H1 (cell line): ENCODE measurements at regions not wholly inside any gene's neighbourhood (a gene's known extent, or its start where the extent isn't known, plus 50 kb on each side); places are given as distances from the start of the nearest gene placed in this dataset.

Source experiments
- CTCF ChIA-PET: fragments of 300-600 bp; sonication (Branson Sonifier 250); formaldehyde crosslinking; loops from one replicate; lab custom pipeline; 2021; ENCODE audit not compliant: partially characterized antibody; lab: Charles Lee
- POLR2A ChIA-PET: fragments of 300-600 bp; sonication (Branson Sonifier 250); formaldehyde crosslinking; loops from one replicate; lab custom pipeline; 2021; ENCODE audit warnings: inconsistent platforms; ENCODE audit not compliant: partially characterized antibody; lab: Charles Lee
- DNase-seq, 2 experiments: peaks; one replicate each; pipeline versions ENCODE4 v3.0.0 to v3.0.0-alpha.2; 2010 to 2022; ENCODE audit warnings: low spot score in 2 of 2, low read depth in 1 of 2, mixed read lengths in 1 of 2
- FAIRE-seq: peaks from 2 replicates; lab custom pipeline; 2011; peaks lifted over from hg19 to GRCh38; lab: Jason Lieb, UNC
- H2AFZ ChIP-seq: 2 replicates; pipeline ENCODE4 v1.8.1; 2012; ENCODE audit warnings: low read length, inconsistent platforms
- H2AK5ac ChIP-seq: 2 replicates; pipeline ENCODE4 v1.6.1; 2013; ENCODE audit warnings: low read depth, low read length
- H2BK120ac ChIP-seq: replicated peaks from 2 replicates; pipeline ENCODE3; 2013; ENCODE audit warnings: low read depth, low read length, inconsistent platforms
- H2BK12ac ChIP-seq: 2 replicates; pipeline ENCODE4 v1.6.1; 2013; ENCODE audit warnings: low read depth, low read length
- H2BK15ac ChIP-seq: 2 replicates; pipeline ENCODE4 v1.6.1; 2013; ENCODE audit warnings: low read length
- H2BK20ac ChIP-seq: 2 replicates; pipeline ENCODE4 v1.6.1; 2013; ENCODE audit warnings: low read length
- H2BK5ac ChIP-seq: 2 replicates; pipeline ENCODE4 v1.6.1; 2013; ENCODE audit warnings: low read depth, low read length
- H3K14ac ChIP-seq: 2 replicates; pipeline ENCODE4 v1.6.1; 2013; ENCODE audit warnings: inconsistent platforms; ENCODE audit not compliant: insufficient read length
- H3K18ac ChIP-seq: 2 replicates; pipeline ENCODE4 v1.6.1; 2013; ENCODE audit warnings: low read length; ENCODE audit errors: extremely low read depth
- H3K23ac ChIP-seq: 2 replicates; pipeline ENCODE4 v1.6.1; 2013; ENCODE audit warnings: inconsistent platforms; ENCODE audit not compliant: insufficient read length
- H3K23me2 ChIP-seq: 2 replicates; pipeline ENCODE4 v1.6.1; 2013; ENCODE audit warnings: low read depth, low read length
- H3K27ac ChIP-seq: 2 replicates; pipeline ENCODE4 v1.6.1; 2011; ENCODE audit warnings: low read depth, low read length, inconsistent platforms
- H3K27me3 ChIP-seq, 4 experiments: replicated peaks in 1 of 4; 1 replicate in 1 of 4; 2 replicates in 3 of 4; pipeline versions ENCODE4 v1.6.1 to v1.8.1; 2011 to 2013; ENCODE audit warnings: low read length in 3 of 4, mild to moderate bottlenecking in 3 of 4, inconsistent platforms in 2 of 4, mixed read lengths in 2 of 4, moderate library complexity in 1 of 4; ENCODE audit not compliant: control insufficient read depth in 3 of 4, insufficient read depth in 3 of 4; ENCODE audit errors: extremely low read depth in 1 of 4
- H3K36me3 ChIP-seq, 4 experiments: 2 replicates each; pipeline versions ENCODE4 v1.6.1 to v1.8.1; 2011 to 2013; ENCODE audit warnings: mild to moderate bottlenecking in 4 of 4, low read length in 3 of 4, moderate library complexity in 2 of 4, control low read depth in 1 of 4, inconsistent platforms in 1 of 4; ENCODE audit not compliant: insufficient read depth in 4 of 4, control insufficient read depth in 2 of 4
- H3K4ac ChIP-seq: replicated peaks from 2 replicates; pipeline ENCODE3; 2013; ENCODE audit warnings: low read length, low read depth, mixed read lengths, inconsistent platforms; ENCODE audit not compliant: insufficient read length
- H3K4me1 ChIP-seq, 4 experiments: replicated peaks in 1 of 4; 1 replicate in 1 of 4; 2 replicates in 3 of 4; pipeline versions ENCODE4 v1.6.1 to v1.8.1; 2011 to 2013; ENCODE audit warnings: low read length in 3 of 4, inconsistent platforms in 2 of 4, mixed read lengths in 1 of 4; ENCODE audit not compliant: insufficient read depth in 4 of 4, control insufficient read depth in 3 of 4
- H3K4me2 ChIP-seq, 2 experiments: 2 replicates each; pipeline versions ENCODE4 v1.6.1 to v1.8.1; 2011 to 2013; ENCODE audit warnings: low read depth in 2 of 2, low read length in 2 of 2, control low read depth in 1 of 2, inconsistent platforms in 1 of 2, mild to moderate bottlenecking in 1 of 2; ENCODE audit not compliant: insufficient read depth in 1 of 2
- H3K4me3 ChIP-seq, 4 experiments: fragments of 200-600, 300-600 bp in 1 of 4; sonication (generic), shearing (Covaris generic), sonication (Bioruptor Twin) in 1 of 4; 2 replicates each; pipeline versions ENCODE4 v1.5.1 to v1.8.1; 2011 to 2016; ENCODE audit warnings: low read length in 4 of 4, low read depth in 3 of 4, control low read depth in 2 of 4, inconsistent platforms in 2 of 4, mild to moderate bottlenecking in 2 of 4, mixed read lengths in 1 of 4, moderate library complexity in 1 of 4; ENCODE audit not compliant: insufficient read depth in 2 of 4; ENCODE audit errors: extremely low read depth in 1 of 4
- H3K56ac ChIP-seq: replicated peaks from 2 replicates; pipeline ENCODE3; 2013; ENCODE audit warnings: low read depth, mild to moderate bottlenecking, mixed read lengths, low read length, inconsistent platforms; ENCODE audit not compliant: insufficient read length
- H3K79me1 ChIP-seq: 2 replicates; pipeline ENCODE4 v1.6.1; 2013; ENCODE audit warnings: low read depth, low read length, control low read depth
- H3K79me2 ChIP-seq, 2 experiments: 2 replicates each; pipeline versions ENCODE4 v1.6.1 to v1.8.1; 2012 to 2013; ENCODE audit warnings: low read length in 2 of 2, mild to moderate bottlenecking in 2 of 2, inconsistent platforms in 1 of 2; ENCODE audit not compliant: insufficient read depth in 2 of 2, control insufficient read depth in 1 of 2
- H3K9ac ChIP-seq, 4 experiments: replicated peaks in 1 of 4; 1 replicate in 1 of 4; 2 replicates in 3 of 4; pipeline versions ENCODE4 v1.6.1 to v1.8.1; 2011 to 2013; ENCODE audit warnings: low read depth in 3 of 4, low read length in 3 of 4, control low read depth in 2 of 4, mild to moderate bottlenecking in 2 of 4, moderate library complexity in 2 of 4, inconsistent platforms in 1 of 4; ENCODE audit errors: extremely low read depth in 1 of 4
- H3K9me3 ChIP-seq, 2 experiments: 2 replicates each; pipeline versions ENCODE4 v1.6.1 to v1.8.1; 2012 to 2013; ENCODE audit warnings: mild to moderate bottlenecking in 2 of 2, moderate library complexity in 2 of 2, control low read depth in 1 of 2, inconsistent platforms in 1 of 2, low read depth in 1 of 2, low read length in 1 of 2, mixed read lengths in 1 of 2; ENCODE audit not compliant: insufficient read depth in 2 of 2
- H4K20me1 ChIP-seq, 2 experiments: replicated peaks in 1 of 2; 2 replicates each; pipeline versions ENCODE3 to v1.8.1; 2011 to 2013; ENCODE audit warnings: inconsistent platforms in 2 of 2, low read length in 2 of 2, mild to moderate bottlenecking in 1 of 2; ENCODE audit not compliant: insufficient read depth in 2 of 2, control insufficient read depth in 1 of 2
- H4K5ac ChIP-seq: 2 replicates; pipeline ENCODE4 v1.6.1; 2013; ENCODE audit warnings: low read length, low read depth, mixed read lengths, inconsistent platforms; ENCODE audit not compliant: insufficient read length
- H4K8ac ChIP-seq: 2 replicates; pipeline ENCODE4 v1.8.0; 2013; ENCODE audit warnings: mild to moderate bottlenecking, moderate library complexity, low read length, inconsistent platforms; ENCODE audit not compliant: insufficient read depth; ENCODE audit errors: extremely low read depth
- H4K91ac ChIP-seq: replicated peaks from 2 replicates; pipeline ENCODE3; 2013; ENCODE audit warnings: low read length, mixed read lengths, inconsistent platforms; ENCODE audit not compliant: insufficient read length
- BCL11A ChIP-seq, 2 experiments: IDR thresholded peaks; one replicate each; pipeline ENCODE4 v1.6.1; 2011; ENCODE audit warnings: low read depth in 2 of 2, low read length in 2 of 2, mild to moderate bottlenecking in 2 of 2
- BRCA1 ChIP-seq: IDR thresholded peaks from 2 replicates; pipeline ENCODE4 v1.6.1; 2012; ENCODE audit warnings: low read depth, low read length, improper control_type of control experiment
- CTBP2 ChIP-seq: IDR thresholded peaks from 2 replicates; pipeline ENCODE4 v1.7.0; 2011; ENCODE audit warnings: borderline replicate concordance, mild to moderate bottlenecking, moderate library complexity, mixed read lengths, low read length; ENCODE audit not compliant: insufficient read depth, insufficient read length
- EP300 ChIP-seq, 2 experiments: IDR thresholded peaks; 1 replicate in 1 of 2; 2 replicates in 1 of 2; pipeline ENCODE4 v1.6.1; 2011 to 2012; ENCODE audit warnings: low read depth in 2 of 2, low read length in 2 of 2, mild to moderate bottlenecking in 2 of 2, borderline replicate concordance in 1 of 2, inconsistent platforms in 1 of 2, moderate library complexity in 1 of 2
- POLR2A ChIP-seq, 2 experiments: IDR thresholded peaks; 1 replicate in 1 of 2; 2 replicates in 1 of 2; pipeline ENCODE4 v1.6.1; 2011; ENCODE audit warnings: low read depth in 2 of 2, low read length in 2 of 2, mild to moderate bottlenecking in 2 of 2; ENCODE audit errors: control extremely low read depth in 1 of 2
- RNF2 ChIP-seq: fragments of 200-900, 300-1000 bp; sonication (generic); IDR thresholded peaks from 2 replicates; pipeline ENCODE4 v1.7.1; 2016; ENCODE audit warnings: borderline replicate concordance, low read depth, mild to moderate bottlenecking, antibody characterized with exemption, low read length; ENCODE audit not compliant: poor library complexity, severe bottlenecking; ENCODE audit errors: missing control alignments
- RXRA ChIP-seq: IDR thresholded peaks from 2 replicates; pipeline ENCODE4 v1.6.1; 2011; ENCODE audit warnings: low read depth, mild to moderate bottlenecking, low read length, moderate library complexity; ENCODE audit not compliant: insufficient read depth
- SIRT6 ChIP-seq: IDR thresholded peaks from one replicate; pipeline ENCODE4 v1.7.1; 2012; ENCODE audit warnings: low read length, inconsistent platforms
- SP4 ChIP-seq: IDR thresholded peaks from 2 replicates; pipeline ENCODE4 v1.6.1; 2012; ENCODE audit warnings: low read length, inconsistent platforms
- SRF ChIP-seq: IDR thresholded peaks from 2 replicates; pipeline ENCODE4 v1.6.1; 2011; ENCODE audit warnings: mild to moderate bottlenecking, low read depth, low read length, moderate library complexity
- TCF12 ChIP-seq: IDR thresholded peaks from 2 replicates; pipeline ENCODE4 v1.6.1; 2011; ENCODE audit warnings: low read depth, mild to moderate bottlenecking, low read length
- WGBS, 2 experiments: shearing (Covaris generic) in 1 of 2; methylation state at CpG; one replicate each; pipeline versions ENCODE4 v1.1.6 to v1.1.7; 2013 to 2015; ENCODE audit warnings: low lambda C conversion rate in 2 of 2, mixed read lengths in 2 of 2, inconsistent platforms in 1 of 2, low coverage in 1 of 2, missing lambda C conversion rate in 1 of 2; ENCODE audit not compliant: insufficient replicate concordance in 2 of 2, insufficient coverage in 1 of 2, insufficient read length in 1 of 2; ENCODE audit errors: extremely low coverage in 1 of 2, missing lambda C conversion rate in 1 of 2; 5-methylcytosine and 5-hydroxymethylcytosine counted together
- TF ChIP-seq, protein P1 (sequence below), 3 experiments: IDR thresholded peaks; 1 replicate in 2 of 3; 2 replicates in 1 of 3; pipeline versions ENCODE4 v1.5.1 to v1.6.1; 2011; ENCODE audit warnings: low read length in 3 of 3, mild to moderate bottlenecking in 3 of 3, inconsistent platforms in 2 of 3, low read depth in 1 of 3, moderate library complexity in 1 of 3; ENCODE audit not compliant: insufficient read depth in 1 of 3; ENCODE audit errors: control extremely low read depth in 1 of 3

DNA sequence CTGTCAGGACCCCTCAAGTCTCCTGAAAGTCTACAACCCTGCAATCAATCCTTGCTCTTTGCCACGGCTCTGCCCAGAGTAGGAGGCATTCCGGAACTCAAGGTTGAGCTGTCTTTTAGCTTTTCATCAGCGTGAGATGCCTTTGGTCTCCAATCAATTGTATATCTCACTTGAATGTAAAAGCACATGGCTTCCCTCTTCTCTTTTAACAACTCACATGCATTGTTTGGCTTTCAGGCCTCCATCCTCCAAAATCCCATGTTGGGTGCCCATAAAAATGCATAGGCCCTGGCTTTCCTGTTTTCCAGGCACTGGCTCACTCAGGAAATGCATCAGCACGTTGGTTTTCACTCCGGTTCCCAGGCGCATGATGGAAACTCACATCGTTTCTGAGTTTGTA, 64.0 kb upstream of the FOXF1 start:
- Histone ChIP-seq H4K5ac (no peak overlapping the region), H2BK20ac (no peak overlapping the region), H3K79me2 (no peaks in the 10 kb centered on the region), H2AFZ (no peak overlapping the region), H3K4me1 (no peaks in the 10 kb centered on the region), H3K9me3 (peaks cover 0 to 2% of the 10 kb centered on the region in 2 experiments; a peak in 1 of 4 replicates), H3K23ac (no peak overlapping the region), H4K91ac (no peak overlapping the region), H3K14ac (no peak overlapping the region), H4K20me1 (peaks cover 0 to 2% of the 10 kb centered on the region in 2 experiments), H3K4me3 (no peak overlapping the region), H2BK15ac (no peak overlapping the region), H3K27ac (no peak overlapping the region), H3K4me2 (no peak overlapping the region), H3K56ac (no peak overlapping the region), H3K9ac (no peak overlapping the region), H4K8ac (no peak overlapping the region), H2BK12ac (no peak overlapping the region), H3K18ac (no peak overlapping the region), H3K23me2 (0 out of 2 replicates have a peak, but pooled peaks cover 5% of the 10 kb centered on the region), H3K4ac (no peak overlapping the region), H3K27me3 (no peaks in the 10 kb centered on the region), H2BK5ac (no peak overlapping the region), H3K36me3 (no peaks in the 10 kb centered on the region), H3K79me1 (no peaks in the 10 kb centered on the region), H2BK120ac (no peak overlapping the region), H2AK5ac (no peak overlapping the region)
- DNase-seq = no peak
- CTCF ChIA-PET = interaction anchor here (0.6 to 1.2 kb wide), 4 partner anchors 15 to 1542 kb away, joined by 3 to 4 read pairs (median 3); no protein-coding TSS in a partner anchor
- 76% methylated on average over 7 of the region's 7 CpGs; no CpG with 5 or more reads in 1 of the 2 experiments for WGBS, 2 experiments
- POLR2A ChIA-PET = interaction anchor here (0.7 kb wide), 1 partner anchor 385 kb away, joined by 3 read pairs; no protein-coding TSS in a partner anchor
- no peak for FAIRE-seq
- TF ChIP-seq SRF (no peak), RXRA (no peak), CTBP2 (no peak), TCF12 (no peak), SP4 (no peak), RNF2 (no peak), SIRT6 (no peak), POLR2A (IDR thresholded peaks at IDR 0.05; ENCODE audit: control extremely low read depth in 1 of 2, low read depth in 2 of 2, low read length in 2 of 2) (no peak), BRCA1 (no peak), EP300 (IDR thresholded peaks at IDR 0.05; ENCODE audit: borderline replicate concordance in 1 of 2, low read depth in 2 of 2, low read length in 2 of 2) (no peak), BCL11A (IDR thresholded peaks at IDR 0.05; ENCODE audit: low read depth in 2 of 2, low read length in 2 of 2) (no peak)
- TF ChIP-seq, protein P1, sequence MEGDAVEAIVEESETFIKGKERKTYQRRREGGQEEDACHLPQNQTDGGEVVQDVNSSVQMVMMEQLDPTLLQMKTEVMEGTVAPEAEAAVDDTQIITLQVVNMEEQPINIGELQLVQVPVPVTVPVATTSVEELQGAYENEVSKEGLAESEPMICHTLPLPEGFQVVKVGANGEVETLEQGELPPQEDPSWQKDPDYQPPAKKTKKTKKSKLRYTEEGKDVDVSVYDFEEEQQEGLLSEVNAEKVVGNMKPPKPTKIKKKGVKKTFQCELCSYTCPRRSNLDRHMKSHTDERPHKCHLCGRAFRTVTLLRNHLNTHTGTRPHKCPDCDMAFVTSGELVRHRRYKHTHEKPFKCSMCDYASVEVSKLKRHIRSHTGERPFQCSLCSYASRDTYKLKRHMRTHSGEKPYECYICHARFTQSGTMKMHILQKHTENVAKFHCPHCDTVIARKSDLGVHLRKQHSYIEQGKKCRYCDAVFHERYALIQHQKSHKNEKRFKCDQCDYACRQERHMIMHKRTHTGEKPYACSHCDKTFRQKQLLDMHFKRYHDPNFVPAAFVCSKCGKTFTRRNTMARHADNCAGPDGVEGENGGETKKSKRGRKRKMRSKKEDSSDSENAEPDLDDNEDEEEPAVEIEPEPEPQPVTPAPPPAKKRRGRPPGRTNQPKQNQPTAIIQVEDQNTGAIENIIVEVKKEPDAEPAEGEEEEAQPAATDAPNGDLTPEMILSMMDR (IDR thresholded peaks at IDR 0.05; ENCODE audit: control extremely low read depth in 1 of 3, insufficient read depth in 1 of 3, low read depth in 1 of 3, low read length in 3 of 3) = no peak
